B cell (primary cell): ENCODE measurements at regions not wholly inside any gene's neighbourhood (a gene's known extent, or its start where the extent isn't known, plus 50 kb on each side); places are given as distances from the start of the nearest gene placed in this dataset.

Experiments used
- ATAC-seq: fragments of 200-7000 bp; cut with Tn5 transposase; one replicate; pipeline ENCODE4 v1.10.0; 2021; ENCODE audit warnings: low read depth, mild to moderate bottlenecking, moderate number of reproducible peaks, moderate library complexity
- CTCF ChIA-PET: fragments of 350-600 bp; sonication (Branson Sonifier 250); formaldehyde crosslinking; loops from one replicate; lab custom pipeline; 2021; ENCODE audit warnings: antibody characterized with exemption, inconsistent platforms; lab: Charles Lee
- POLR2A ChIA-PET: fragments of 350-600 bp; sonication (Branson Sonifier 250); formaldehyde crosslinking; loops from one replicate; lab custom pipeline; 2021; ENCODE audit warnings: antibody characterized with exemption; lab: Charles Lee
- DNase-seq: peaks from one replicate; pipeline ENCODE4 v3.0.0; 2013
- H2AFZ ChIP-seq: 2 replicates; pipeline ENCODE4 v1.6.1; 2012; ENCODE audit warnings: mild to moderate bottlenecking, low read depth, low read length; ENCODE audit not compliant: insufficient read depth, poor library complexity, severe bottlenecking
- H3K27ac ChIP-seq, 2 donors: 1 replicate in 1 of 2; 2 replicates in 1 of 2; pipeline ENCODE4 v1.5.1; 2012 to 2013; ENCODE audit warnings: low read length in 2 of 2, mild to moderate bottlenecking in 2 of 2, moderate library complexity in 1 of 2
- H3K27me3 ChIP-seq, 4 experiments: fragments of 200-600 bp in 1 of 4; sonication (generic) in 1 of 4; replicated peaks in 1 of 4; 1 replicate in 2 of 4; 2 replicates in 2 of 4; pipeline versions ENCODE4 v1.6.1 to v1.7.0; 2013 to 2016; ENCODE audit warnings: low read length in 3 of 4, mild to moderate bottlenecking in 2 of 4, mixed read lengths in 1 of 4, moderate library complexity in 1 of 4; ENCODE audit not compliant: insufficient read depth in 4 of 4, control insufficient read depth in 3 of 4; ENCODE audit errors: control extremely low read depth in 1 of 4
- H3K36me3 ChIP-seq, 2 experiments: replicated peaks in 1 of 2; 1 replicate in 1 of 2; 2 replicates in 1 of 2; pipeline versions ENCODE4 v1.6.1 to v1.7.1; 2013; ENCODE audit warnings: low read length in 1 of 2; ENCODE audit not compliant: insufficient read depth in 2 of 2, control insufficient read depth in 1 of 2; ENCODE audit errors: control extremely low read depth in 1 of 2, extremely low read depth in 1 of 2
- H3K4me1 ChIP-seq, 2 donors: fragments of 200-600 bp in 1 of 2; sonication (generic) in 1 of 2; 1 replicate in 1 of 2; 2 replicates in 1 of 2; pipeline versions ENCODE4 v1.5.1 to v1.6.1; 2013 to 2017; ENCODE audit warnings: low read length in 2 of 2; ENCODE audit not compliant: control insufficient read depth in 2 of 2, insufficient read depth in 2 of 2
- H3K4me2 ChIP-seq: replicated peaks from 2 replicates; pipeline ENCODE3; 2012; ENCODE audit warnings: mild to moderate bottlenecking, low read depth, low read length; ENCODE audit not compliant: poor library complexity, severe bottlenecking
- H3K4me3 ChIP-seq, 5 experiments: fragments of 200-600 bp in 1 of 5; sonication (generic) in 1 of 5; 1 replicate in 3 of 5; 2 replicates in 2 of 5; pipeline versions ENCODE4 v1.5.1 to v1.7.0; 2011 to 2016; ENCODE audit warnings: low read length in 4 of 5, mild to moderate bottlenecking in 4 of 5, low read depth in 2 of 5, control low read depth in 1 of 5, moderate library complexity in 1 of 5; ENCODE audit not compliant: insufficient read depth in 1 of 5; ENCODE audit errors: control extremely low read depth in 1 of 5, extremely low read depth in 1 of 5
- H3K79me2 ChIP-seq: fragments of 200-600 bp; sonication (generic); one replicate; pipeline ENCODE4 v1.6.0; 2016; ENCODE audit warnings: low read length; ENCODE audit not compliant: control insufficient read depth, insufficient read depth
- H3K9ac ChIP-seq: fragments of 200-600 bp; sonication (generic); 2 replicates; pipeline ENCODE4 v1.6.1; 2017; ENCODE audit warnings: mild to moderate bottlenecking, low read length, moderate library complexity
- H3K9me3 ChIP-seq, 3 donors: one replicate each; pipeline versions ENCODE4 v1.6.1 to v1.7.1; 2013; ENCODE audit warnings: low read length in 2 of 3; ENCODE audit not compliant: control insufficient read depth in 2 of 3, insufficient read depth in 1 of 3; ENCODE audit errors: control extremely low read depth in 1 of 3
- H4K20me1 ChIP-seq: 2 replicates; pipeline ENCODE4 v1.6.0; 2012; ENCODE audit warnings: mild to moderate bottlenecking, low read length; ENCODE audit not compliant: insufficient read depth, control insufficient read depth, poor library complexity, severe bottlenecking
- H3K27ac Mint-ChIP-seq: one replicate; pipeline ENCODE4 v1.8.0; 2021; ENCODE audit warnings: mixed read lengths
- H3K27me3 Mint-ChIP-seq: one replicate; pipeline ENCODE4 v1.8.0; 2021; ENCODE audit warnings: mixed read lengths
- H3K4me1 Mint-ChIP-seq: one replicate; pipeline ENCODE4 v1.8.0; 2021; ENCODE audit warnings: mixed read lengths
- H3K4me3 Mint-ChIP-seq: one replicate; pipeline ENCODE4 v1.8.0; 2021; ENCODE audit warnings: mixed read lengths
- H3K9me3 Mint-ChIP-seq: one replicate; pipeline ENCODE4 v1.8.0; 2022; ENCODE audit warnings: mixed read lengths; ENCODE audit not compliant: insufficient read depth
- CTCF ChIP-seq: fragments of 200-600 bp; IDR thresholded peaks from one replicate; pipeline ENCODE4 v1.8.0; 2022; ENCODE audit warnings: antibody characterized with exemption, mild to moderate bottlenecking
- EZH2 ChIP-seq: IDR thresholded peaks from 2 replicates; pipeline ENCODE4 v1.6.1; 2012; ENCODE audit warnings: borderline replicate concordance, low read depth, mild to moderate bottlenecking, moderate library complexity, low read length; ENCODE audit not compliant: insufficient read depth, poor library complexity, severe bottlenecking
- WGBS: methylation state at CpG from one replicate; pipeline ENCODE4 v1.1.5; 2013; ENCODE audit warnings: missing lambda C conversion rate; ENCODE audit not compliant: insufficient coverage; 5-methylcytosine and 5-hydroxymethylcytosine counted together
- intact Hi-C: fragments of 100-400 bp; cut with micrococcal nuclease; formaldehyde crosslinking; loops from one replicate; pipeline ENCODE4 v1.10.0; 2022

- no peaks in the 10 kb centered on the region for H3K4me1 Mint-ChIP-seq
- no peaks in the 10 kb centered on the region for H3K79me2 ChIP-seq
- H4K20me1 ChIP-seq = no peaks in the 10 kb centered on the region
- DNase-seq = no peak
- H3K27ac Mint-ChIP-seq = no peak overlapping the region
- no peaks in the 10 kb centered on the region for H3K36me3 ChIP-seq
- H3K4me3 ChIP-seq = no peak overlapping the region
- H3K27me3 ChIP-seq = no peaks in the 10 kb centered on the region
- H3K4me1 ChIP-seq = no peaks in the 10 kb centered on the region
- no peaks in the 10 kb centered on the region for H3K9me3 ChIP-seq
- no peak overlapping the region for H2AFZ ChIP-seq
- TF ChIP-seq EZH2 (no peak), CTCF (no peak)
- no peak for ATAC-seq
- H3K27me3 Mint-ChIP-seq = peaks cover 4% of the 10 kb centered on the region
- ChIA-PET POLR2A (no interaction called here), CTCF (interaction anchor here (1.1 to 1.5 kb wide), 2 partner anchors 15 to 47 kb away, joined by 4 to 5 read pairs; no protein-coding TSS in a partner anchor)
- H3K9me3 Mint-ChIP-seq = no peaks in the 10 kb centered on the region
- H3K27ac ChIP-seq = no peak overlapping the region
- H3K9ac ChIP-seq = no peak overlapping the region
- no peak overlapping the region for H3K4me3 Mint-ChIP-seq
- intact Hi-C loops = no loop called here
- H3K4me2 ChIP-seq = no peak overlapping the region
Observed at GRCh38 chr3:8286749-8287148, 214.9 kb upstream of the LMCD1 start.

- no peaks in the 10 kb centered on the region for H3K4me1 Mint-ChIP-seq
- TF ChIP-seq CTCF = no peak
- no peaks in the 10 kb centered on the region for H3K9me3 Mint-ChIP-seq
- ATAC-seq = no peak
- H3K9ac ChIP-seq = no peak overlapping the region
- peaks cover 4% of the 10 kb centered on the region for H3K27me3 Mint-ChIP-seq
- ChIA-PET POLR2A (no interaction called here), CTCF (no interaction called here)
- no peak overlapping the region for H3K27ac ChIP-seq
- no peak overlapping the region for H3K4me3 ChIP-seq
- H2AFZ ChIP-seq = no peak overlapping the region
- H3K4me3 Mint-ChIP-seq = no peak overlapping the region
- no peak overlapping the region for H3K4me2 ChIP-seq
- WGBS = 83% methylated on average over 2 of the region's 2 CpGs
- H4K20me1 ChIP-seq = no peaks in the 10 kb centered on the region
- intact Hi-C loops = no loop called here
- H3K36me3 ChIP-seq = no peaks in the 10 kb centered on the region
- H3K27me3 ChIP-seq = no peaks in the 10 kb centered on the region
- no peak overlapping the region for H3K27ac Mint-ChIP-seq
- H3K4me1 ChIP-seq = no peaks in the 10 kb centered on the region
- H3K9me3 ChIP-seq = no peaks in the 10 kb centered on the region
- DNase-seq = no peak
- H3K79me2 ChIP-seq = no peaks in the 10 kb centered on the region
Observed at GRCh38 chr3:8290611-8291010, 211.0 kb upstream of the LMCD1 start.
